NCI-H2196 treated with DMSO at 0.1 percent for 48 hours (cell line): ENCODE measurements at regions not wholly inside any gene's neighbourhood (a gene's known extent, or its start where the extent isn't known, plus 50 kb on each side); places are given as distances from the start of the nearest gene placed in this dataset.

Experiments
- DNase-seq: peaks from one replicate; lab custom pipeline; 2025; ENCODE audit not compliant: unreplicated experiment; lab: John Stamatoyannopoulos, UW

DNA sequence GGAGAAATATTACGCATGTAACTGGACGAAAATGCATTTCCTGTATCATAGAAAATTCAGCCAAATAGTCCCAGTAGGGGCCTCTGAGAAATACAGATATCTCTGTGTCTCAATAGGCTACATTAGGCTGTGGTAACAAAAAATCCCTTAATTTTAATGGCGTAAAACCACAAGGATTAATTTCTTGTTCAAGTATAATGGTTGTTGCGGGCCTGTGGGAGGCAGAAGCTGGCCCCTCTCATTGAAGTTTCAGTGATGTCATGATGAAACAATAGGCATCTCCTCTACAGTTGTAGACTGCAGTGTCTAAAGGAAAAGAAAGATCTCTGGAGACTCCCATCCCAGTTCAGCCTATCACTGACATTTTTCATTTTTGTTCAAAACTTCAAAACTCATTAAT, 1625.6 kb upstream of the C9orf72 start:
- no peak for DNase-seq

DNA sequence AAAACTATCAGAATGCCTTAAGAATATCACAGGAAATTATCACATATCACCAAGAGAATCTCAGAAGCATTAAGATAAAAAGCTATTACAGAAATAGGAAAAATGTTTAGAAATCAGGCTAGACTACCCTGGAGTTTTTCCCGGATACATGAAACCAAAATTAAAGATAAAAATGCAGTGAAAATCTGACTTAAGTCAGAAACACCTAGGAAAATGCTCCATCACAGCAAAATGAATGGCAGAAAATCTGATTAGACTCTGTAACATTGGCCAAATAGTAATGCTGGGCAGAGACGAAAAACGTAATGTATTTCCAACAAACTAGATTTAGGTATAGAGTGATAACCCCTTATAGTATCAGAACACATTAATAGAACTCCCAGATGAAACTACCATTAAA, 1626.7 kb upstream of the C9orf72 start:
- no peak for DNase-seq

DNA sequence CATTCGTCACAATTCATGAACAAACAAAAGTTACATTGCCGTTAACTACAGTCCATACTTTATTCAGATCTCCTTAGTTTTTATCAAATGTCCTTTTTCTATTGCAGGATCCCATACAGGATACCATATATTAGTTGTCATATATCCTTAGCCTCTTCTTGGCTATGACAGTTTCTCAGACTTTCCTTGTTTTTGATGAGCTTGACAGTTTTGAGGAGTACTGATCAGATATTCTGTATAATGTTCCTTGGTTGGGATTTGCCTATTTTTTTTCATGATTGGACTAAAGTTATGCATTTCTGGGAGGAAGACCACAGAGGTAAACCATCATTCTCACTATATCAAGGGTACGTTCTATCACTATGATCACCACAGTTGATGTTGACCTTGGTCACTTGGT, 1627.4 kb upstream of the C9orf72 start:
- DNase-seq: no peak

GRCh38 chr9:29203244-29203930, 1630.1 kb upstream of the C9orf72 start:
- DNase-seq: no peak

DNA sequence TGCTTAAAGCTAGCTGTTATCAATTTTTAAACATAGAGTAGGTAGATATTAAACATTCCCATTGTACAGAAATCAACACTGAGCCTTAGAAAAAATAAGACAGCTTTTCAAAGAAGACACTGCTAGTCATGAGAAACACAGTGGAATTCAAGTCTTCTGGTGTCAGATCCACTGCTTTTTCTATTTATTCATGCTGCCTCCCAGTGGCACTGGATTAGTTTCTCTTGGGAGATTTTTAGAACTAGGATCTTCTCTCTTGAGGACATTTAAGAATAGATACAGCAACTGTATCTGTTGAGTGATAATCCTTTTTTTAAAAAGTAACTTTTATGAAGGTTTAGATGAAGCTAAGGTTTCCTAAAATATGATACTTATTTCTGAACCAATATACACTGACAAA, 1635.4 kb upstream of the C9orf72 start:
- no peak for DNase-seq

- no peak for DNase-seq
Measured at GRCh38 chr9:29209748-29210291, 1636.5 kb upstream of the C9orf72 start.

- DNase-seq: no peak
Measured at GRCh38 chr9:29211003-29211579, 1637.8 kb upstream of the C9orf72 start.

- DNase-seq: peak; percentile 48
Measured at GRCh38 chr9:29211580-29212396, 1638.5 kb upstream of the C9orf72 start.

GRCh38 chr9:29212397-29213387, 1639.4 kb upstream of the C9orf72 start:
- peak; percentile 3 for DNase-seq

GRCh38 chr9:29213417-29214153, 1640.3 kb upstream of the C9orf72 start, which contains the start of gene LINGO2:
Gene LINGO2 (minus strand): TSS chr9:29213601.
- DNase-seq: peak; percentile 34

- peak; percentile 58 for DNase-seq
Measured at GRCh38 chr9:29214154-29214689, 1640.9 kb upstream of the C9orf72 start.

DNA sequence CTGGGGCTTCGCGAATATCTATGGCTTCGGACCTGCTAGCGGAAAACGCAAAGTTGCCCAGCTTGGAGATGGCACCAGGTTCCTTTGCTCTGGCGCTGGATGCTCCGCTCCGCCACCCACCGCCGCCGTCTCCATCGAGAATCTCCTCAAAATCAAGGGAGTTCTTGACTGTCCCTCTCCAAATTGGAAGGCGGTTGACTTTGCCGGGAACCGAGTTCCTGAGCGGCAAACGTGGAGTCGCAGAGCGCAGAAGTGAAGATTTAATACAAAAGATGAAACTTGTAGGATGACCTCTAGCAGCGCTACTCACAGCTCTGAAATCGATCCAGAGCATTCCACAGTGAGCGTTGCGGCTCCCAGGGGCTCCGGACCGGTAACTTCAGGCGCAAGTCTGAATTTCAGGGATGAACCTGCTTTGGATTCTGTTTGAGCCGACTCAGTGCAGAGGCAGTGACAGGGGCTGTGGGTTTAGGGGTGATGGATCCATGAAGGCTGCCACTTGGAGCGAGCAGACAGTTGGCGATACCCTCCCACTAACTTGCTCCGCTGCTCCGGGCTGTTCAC, 1641.5 kb upstream of the C9orf72 start:
- DNase-seq: no peak

- no peak for DNase-seq
Measured at GRCh38 chr9:29217966-29218365, 1644.7 kb upstream of the C9orf72 start.

DNA sequence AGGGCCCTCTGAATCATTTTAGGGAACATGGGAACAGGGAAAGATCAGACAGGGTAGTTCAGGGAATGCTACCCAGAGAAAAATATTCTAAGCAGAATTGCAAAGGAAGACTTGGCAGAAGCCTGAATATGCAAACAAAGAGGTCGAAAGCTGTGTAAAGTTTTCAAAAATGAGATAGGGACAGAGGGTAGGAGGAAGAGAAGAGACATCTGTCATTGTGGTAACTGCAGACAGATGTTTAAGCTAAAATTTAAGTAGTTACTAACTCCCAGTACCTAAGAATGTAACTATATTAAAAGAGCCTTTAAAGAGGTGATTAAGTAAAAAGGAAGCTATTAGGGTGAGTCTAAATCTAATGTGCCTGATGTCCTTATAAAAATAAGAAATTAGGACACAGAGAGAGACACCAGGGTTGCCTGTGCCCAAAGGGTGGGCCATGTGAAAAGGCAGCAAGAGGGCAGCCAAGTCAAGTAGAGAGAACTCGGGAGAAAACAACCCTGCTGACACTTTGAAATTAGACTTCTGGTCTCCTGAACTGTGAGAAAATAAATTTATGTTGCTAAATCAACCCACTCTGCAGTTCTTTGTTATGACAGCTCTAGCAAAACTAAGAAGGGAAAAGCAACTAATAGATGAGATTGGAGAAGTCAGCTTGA, 1647.4 kb upstream of the C9orf72 start:
- no peak for DNase-seq

GRCh38 chr9:29228558-29228957, 1655.3 kb upstream of the C9orf72 start:
- no peak for DNase-seq

DNA sequence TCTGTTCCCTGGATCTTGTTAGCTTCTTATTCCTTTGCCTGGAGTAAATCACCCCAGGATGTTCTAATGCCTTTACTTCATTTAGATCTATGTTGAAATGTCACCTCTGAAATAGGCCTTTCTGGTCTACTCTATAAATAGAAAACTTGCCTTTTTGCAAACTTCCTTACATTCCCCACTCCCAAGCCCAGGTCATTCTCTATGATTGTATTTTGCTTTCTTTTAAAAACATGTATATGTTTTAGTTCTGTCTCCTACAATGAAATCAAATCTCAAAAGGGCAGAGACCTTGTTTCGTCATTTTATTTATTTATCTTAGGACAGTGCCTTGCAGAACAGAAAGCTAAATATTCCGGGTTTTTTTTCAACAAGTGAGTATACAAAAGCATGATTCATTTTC, 1657.7 kb upstream of the C9orf72 start:
- no peak for DNase-seq

GRCh38 chr9:29233193-29233592, 1659.9 kb upstream of the C9orf72 start:
- DNase-seq: no peak

DNA sequence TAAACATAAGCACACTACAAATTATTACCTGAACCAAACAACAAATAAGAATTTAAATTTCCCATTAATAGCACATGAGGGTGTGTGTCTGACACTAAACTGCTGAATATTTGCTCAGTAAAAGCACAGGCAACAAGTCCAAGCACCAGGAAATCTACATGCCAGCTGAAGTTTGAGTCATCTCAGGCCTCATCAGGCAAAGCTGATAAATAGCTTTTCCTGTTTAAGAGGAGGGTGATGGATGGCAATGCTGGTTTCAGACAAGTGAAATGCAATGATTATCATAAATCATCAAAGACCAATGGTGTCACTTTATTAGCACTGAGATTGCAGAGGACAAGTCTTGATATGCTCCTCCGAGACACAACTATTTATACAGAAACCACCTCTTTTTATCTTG, 1668.0 kb upstream of the C9orf72 start:
- DNase-seq: no peak

DNA sequence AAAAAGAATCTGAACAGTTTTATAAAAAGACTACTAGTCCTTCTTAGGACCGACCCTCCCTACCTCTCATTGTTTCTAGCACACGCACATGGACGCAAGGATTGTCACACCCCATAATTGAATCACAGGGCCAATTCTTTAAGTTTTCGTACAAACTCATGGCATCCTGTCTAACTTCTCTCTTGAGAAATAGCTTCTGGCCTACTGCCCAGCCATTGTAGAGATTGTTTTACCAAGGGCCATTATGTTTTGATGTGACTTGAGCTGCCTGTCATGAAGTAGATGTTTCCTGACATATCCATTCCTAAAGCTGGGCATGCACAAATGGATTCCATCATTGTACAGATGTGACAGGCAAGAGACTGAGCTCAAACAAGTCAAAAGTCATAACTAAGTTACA, 1672.1 kb upstream of the C9orf72 start:
- no peak for DNase-seq
